Endodermal cell (in vitro differentiated cells): ENCODE measurements at regions not wholly inside any gene's neighbourhood (a gene's known extent, or its start where the extent isn't known, plus 50 kb on each side); places are given as distances from the start of the nearest gene placed in this dataset.

ENCODE experiments used
- DNase-seq: peaks from one replicate; pipeline ENCODE4 v3.0.0-alpha.2; 2017
- H3K27ac ChIP-seq: 2 replicates; pipeline ENCODE4 v1.5.1; 2013; ENCODE audit warnings: mild to moderate bottlenecking, low read depth, low read length, moderate library complexity
- H3K27me3 ChIP-seq: 2 replicates; pipeline ENCODE4 v1.6.1; 2013; ENCODE audit warnings: mild to moderate bottlenecking, low read length, moderate library complexity; ENCODE audit not compliant: insufficient read depth, control insufficient read depth, poor library complexity, severe bottlenecking
- H3K36me3 ChIP-seq: 2 replicates; pipeline ENCODE4 v1.7.0; 2013; ENCODE audit warnings: mild to moderate bottlenecking, low read length, moderate library complexity; ENCODE audit not compliant: control insufficient read depth, insufficient read depth
- H3K4me1 ChIP-seq: one replicate; pipeline ENCODE4 v1.7.0; 2013; ENCODE audit warnings: low read length; ENCODE audit not compliant: control insufficient read depth, insufficient read depth
- H3K4me3 ChIP-seq: 2 replicates; pipeline ENCODE4 v1.5.1; 2013; ENCODE audit warnings: mild to moderate bottlenecking, low read length, moderate library complexity
- H3K9ac ChIP-seq: 2 replicates; pipeline ENCODE4 v1.6.1; 2013; ENCODE audit warnings: mild to moderate bottlenecking, low read length, moderate library complexity; ENCODE audit not compliant: poor library complexity, severe bottlenecking; ENCODE audit errors: extremely low read depth
- H3K9me3 ChIP-seq: 2 replicates; pipeline ENCODE4 v1.6.1; 2013; ENCODE audit warnings: mild to moderate bottlenecking, low read length, moderate library complexity; ENCODE audit not compliant: control insufficient read depth
- H3K27ac Mint-ChIP-seq: 2 replicates; pipeline ENCODE4 v1.8.0; 2020; ENCODE audit warnings: mixed read lengths
- H3K27me3 Mint-ChIP-seq: 2 replicates; pipeline ENCODE4 v1.8.0; 2021; ENCODE audit warnings: mild to moderate bottlenecking, mixed read lengths; ENCODE audit not compliant: insufficient read depth
- H3K36me3 Mint-ChIP-seq: 2 replicates; pipeline ENCODE4 v1.8.0; 2020; ENCODE audit warnings: low read depth, mixed read lengths
- H3K4me1 Mint-ChIP-seq: 2 replicates; pipeline ENCODE4 v1.8.0; 2020; ENCODE audit warnings: mixed read lengths
- H3K4me3 Mint-ChIP-seq: 2 replicates; pipeline ENCODE4 v1.8.0; 2020; ENCODE audit warnings: mild to moderate bottlenecking, moderate library complexity, mixed read lengths
- H3K9me3 Mint-ChIP-seq: 2 replicates; pipeline ENCODE4 v1.8.0; 2020; ENCODE audit warnings: mild to moderate bottlenecking, mixed read lengths
- CTCF ChIP-seq: fragments of 200-600 bp; sonication (generic); conservative IDR thresholded peaks from 2 replicates; pipeline ENCODE4 v1.5.0; 2021; ENCODE audit warnings: antibody characterized with exemption, mild to moderate bottlenecking
- WGBS, 2 experiments: methylation state at CpG; one replicate each; pipeline versions ENCODE4 v1.1.5 to v1.1.7; 2013; ENCODE audit warnings: missing lambda C conversion rate in 2 of 2, mixed read lengths in 1 of 2; ENCODE audit not compliant: insufficient coverage in 1 of 2, insufficient read length in 1 of 2; 5-methylcytosine and 5-hydroxymethylcytosine counted together

DNA sequence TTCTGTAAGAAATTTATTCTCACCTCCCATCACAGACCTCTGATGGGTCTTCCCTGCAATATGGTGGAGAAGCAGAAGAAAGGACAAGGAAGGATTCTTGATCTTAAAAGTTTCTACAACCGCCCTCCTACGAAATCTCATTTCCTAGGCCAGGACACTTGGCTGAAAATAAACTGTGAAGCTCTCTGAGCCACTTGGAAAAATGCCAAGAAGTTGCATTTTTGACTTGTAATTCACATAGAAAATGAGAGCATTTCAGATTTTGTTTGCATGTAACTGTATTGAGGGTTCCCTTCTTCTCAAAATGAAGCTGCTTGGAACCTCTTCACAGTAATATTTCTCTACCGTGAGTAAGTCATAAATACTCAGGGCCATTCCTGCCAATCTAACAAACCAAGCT is 458.3 kb upstream of the SLC14A2 start:
- H3K36me3 Mint-ChIP-seq: no peaks in the 10 kb centered on the region
- 89 to 100% methylated on average over 3 of the region's 3 CpGs for WGBS, 2 experiments
- no peak overlapping the region for H3K9ac ChIP-seq
- no peak overlapping the region for H3K4me3 ChIP-seq
- no peak for TF ChIP-seq CTCF
- no peaks in the 10 kb centered on the region for H3K27me3 ChIP-seq
- no peak overlapping the region for H3K4me3 Mint-ChIP-seq
- no peak overlapping the region for H3K27ac ChIP-seq
- H3K4me1 ChIP-seq: no peaks in the 10 kb centered on the region
- H3K9me3 ChIP-seq: no peaks in the 10 kb centered on the region
- H3K27me3 Mint-ChIP-seq: no peaks in the 10 kb centered on the region
- no peak overlapping the region for H3K27ac Mint-ChIP-seq
- H3K9me3 Mint-ChIP-seq: no peaks in the 10 kb centered on the region
- DNase-seq: no peak
- peaks cover 2% of the 10 kb centered on the region for H3K4me1 Mint-ChIP-seq
- no peaks in the 10 kb centered on the region for H3K36me3 ChIP-seq

- Histone ChIP-seq H3K9ac (no peak overlapping the region), H3K4me3 (no peak overlapping the region), H3K36me3 (no peaks in the 10 kb centered on the region), H3K9me3 (no peaks in the 10 kb centered on the region), H3K27me3 (no peaks in the 10 kb centered on the region), H3K27ac (no peak overlapping the region), H3K4me1 (no peaks in the 10 kb centered on the region)
- no peak for DNase-seq
- Mint-ChIP-seq H3K27ac (no peak overlapping the region), H3K9me3 (no peaks in the 10 kb centered on the region), H3K27me3 (no peaks in the 10 kb centered on the region), H3K36me3 (no peaks in the 10 kb centered on the region), H3K4me1 (peaks cover 2% of the 10 kb centered on the region), H3K4me3 (no peak overlapping the region)
- TF ChIP-seq CTCF: no peak
- WGBS, 2 experiments: no CpG with 5 or more reads among the region's 1 CpG
Observed at GRCh38 chr18:45157576-45157975, 457.7 kb upstream of the SLC14A2 start.

GRCh38 chr18:45161850-45162249 is 453.4 kb upstream of the SLC14A2 start:
- Histone ChIP-seq H3K4me3 (no peak overlapping the region), H3K9me3 (no peaks in the 10 kb centered on the region), H3K9ac (no peak overlapping the region), H3K4me1 (no peaks in the 10 kb centered on the region), H3K27me3 (no peaks in the 10 kb centered on the region), H3K27ac (no peak overlapping the region), H3K36me3 (no peaks in the 10 kb centered on the region)
- TF ChIP-seq CTCF: no peak
- Mint-ChIP-seq H3K36me3 (no peaks in the 10 kb centered on the region), H3K9me3 (no peaks in the 10 kb centered on the region), H3K4me1 (no peaks in the 10 kb centered on the region), H3K4me3 (no peak overlapping the region), H3K27ac (no peak overlapping the region), H3K27me3 (peaks cover 4% of the 10 kb centered on the region)
- DNase-seq: no peak
- 63 to 78% methylated on average over 3 to 6 of the region's 6 CpGs for WGBS, 2 experiments
